NCI-H1105 treated with DMSO at 0.1 percent for 48 hours (cell line): ENCODE measurements at regions not wholly inside any gene's neighbourhood (a gene's known extent, or its start where the extent isn't known, plus 50 kb on each side); places are given as distances from the start of the nearest gene placed in this dataset.

ENCODE experiments used
- DNase-seq: peaks from one replicate; lab custom pipeline; 2025; lab: John Stamatoyannopoulos, UW

DNA sequence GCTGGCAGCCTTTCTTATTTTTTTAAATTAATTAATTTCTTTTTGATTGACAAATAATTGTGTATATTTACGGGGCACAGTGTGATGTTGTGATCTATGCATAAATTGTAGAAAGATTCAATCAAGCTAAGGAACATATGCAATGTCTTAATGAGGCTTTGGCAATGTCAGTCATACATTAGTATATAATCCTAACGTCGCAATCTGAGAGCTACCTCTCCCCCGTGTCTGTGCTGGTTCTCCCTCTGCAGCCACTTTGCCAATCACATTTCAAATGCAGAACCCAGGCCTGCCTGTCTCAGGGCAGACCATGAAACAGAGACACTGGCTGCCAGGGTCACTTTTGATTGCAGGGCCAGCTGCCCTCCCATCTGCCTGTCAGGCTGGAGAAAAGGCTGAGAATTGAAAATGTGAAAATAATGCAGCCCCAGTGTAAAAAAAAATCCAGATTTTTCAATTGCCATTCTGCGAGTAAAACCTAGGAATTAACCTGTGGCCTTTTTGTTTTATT, 56.3 kb downstream of the SLC24A2 start:
- DNase-seq = no peak

DNA sequence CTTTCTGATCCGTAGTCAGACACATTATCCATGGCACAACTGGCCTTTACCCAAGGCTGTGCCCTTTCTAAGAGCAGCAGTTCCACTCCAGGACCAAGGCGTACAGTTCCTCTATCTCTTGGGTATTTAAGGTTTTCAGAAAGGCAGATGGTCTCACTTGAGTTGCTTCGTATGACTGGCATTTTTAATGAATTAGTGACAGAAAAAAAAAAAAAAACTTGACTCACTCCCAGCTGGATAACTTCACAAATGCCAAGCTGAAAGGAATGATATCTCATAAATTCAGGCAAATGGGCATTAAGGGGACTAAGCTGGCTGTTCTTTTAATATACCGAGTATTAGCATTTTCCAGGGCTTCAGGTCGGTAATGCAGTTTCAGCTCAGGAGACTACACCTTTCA, 60.7 kb downstream of the SLC24A2 start:
- DNase-seq = no peak

DNA sequence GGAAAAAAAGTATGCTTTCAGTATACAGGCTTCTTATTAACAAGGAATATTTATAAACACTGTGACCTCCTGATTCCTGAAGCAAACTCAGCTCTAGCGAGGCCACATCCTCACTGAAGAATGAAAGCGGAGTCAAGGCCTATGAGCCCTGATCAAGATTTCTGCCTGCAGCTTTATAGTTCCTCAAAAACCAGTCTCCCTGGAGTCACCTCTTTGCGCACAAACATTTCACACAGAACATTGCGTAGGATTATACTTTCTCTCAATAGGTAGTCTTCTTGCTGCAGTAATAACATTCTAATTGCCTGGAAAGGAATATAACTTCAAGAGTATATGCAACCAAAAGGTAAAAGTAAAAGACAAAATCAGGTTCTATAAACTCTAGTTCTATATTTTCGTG, 62.9 kb downstream of the SLC24A2 start:
- no peak for DNase-seq

DNA sequence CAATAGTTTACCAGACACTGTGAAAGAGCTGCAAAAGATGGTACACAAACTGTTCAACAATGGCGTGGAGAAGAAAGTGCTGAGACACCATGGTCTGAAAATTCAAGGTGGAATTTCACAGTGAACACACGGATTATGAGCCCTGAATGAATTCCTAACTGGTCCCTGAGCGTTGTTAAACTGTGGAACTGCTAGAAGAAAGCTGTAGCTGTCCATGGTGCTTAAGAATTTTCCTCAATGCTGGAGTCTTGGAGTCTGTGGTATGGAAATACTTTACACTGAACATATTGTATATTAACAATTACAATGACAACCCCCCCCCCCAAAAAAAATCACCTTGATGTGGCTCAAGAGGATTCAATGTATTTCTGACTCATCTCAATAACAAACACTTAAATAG, 68.5 kb downstream of the SLC24A2 start:
- DNase-seq = no peak

DNA sequence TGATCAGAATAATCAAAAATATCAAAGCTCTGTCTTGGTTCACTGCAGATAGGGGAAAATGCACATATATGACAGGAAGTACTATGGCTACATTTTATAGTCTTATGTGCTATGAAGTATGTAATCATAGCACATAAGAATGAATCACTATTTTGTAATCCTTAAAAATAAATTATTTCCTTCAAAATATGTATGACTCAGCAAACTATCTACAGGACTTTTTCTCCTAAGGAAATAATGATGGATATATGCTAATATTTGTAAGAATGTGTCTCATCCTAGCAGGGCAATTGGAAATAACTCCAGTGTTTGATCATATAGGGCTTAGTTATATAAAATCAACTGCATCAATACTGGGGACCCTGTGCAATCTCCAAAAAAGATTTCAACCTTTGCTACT, 85.1 kb downstream of the SLC24A2 start:
- DNase-seq = no peak

DNA sequence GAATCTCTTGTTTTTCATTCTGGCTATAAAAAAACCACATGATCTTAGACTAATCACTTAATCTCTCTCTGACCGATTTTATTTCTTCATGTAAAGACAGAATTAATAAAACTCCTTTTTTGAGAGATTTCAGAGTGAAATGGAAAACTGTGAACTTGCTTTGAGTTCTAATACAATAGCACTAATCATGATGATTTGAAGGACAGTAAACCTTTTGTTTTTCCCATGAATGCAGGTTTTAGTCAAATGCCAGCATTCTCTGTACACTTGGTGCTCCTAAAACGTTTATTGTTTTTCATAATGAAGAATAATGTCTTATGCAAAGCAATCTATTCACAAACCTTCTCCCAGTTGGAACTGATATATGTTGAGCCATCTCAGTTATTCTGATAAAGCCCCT, 86.8 kb downstream of the SLC24A2 start:
- DNase-seq = no peak

DNA sequence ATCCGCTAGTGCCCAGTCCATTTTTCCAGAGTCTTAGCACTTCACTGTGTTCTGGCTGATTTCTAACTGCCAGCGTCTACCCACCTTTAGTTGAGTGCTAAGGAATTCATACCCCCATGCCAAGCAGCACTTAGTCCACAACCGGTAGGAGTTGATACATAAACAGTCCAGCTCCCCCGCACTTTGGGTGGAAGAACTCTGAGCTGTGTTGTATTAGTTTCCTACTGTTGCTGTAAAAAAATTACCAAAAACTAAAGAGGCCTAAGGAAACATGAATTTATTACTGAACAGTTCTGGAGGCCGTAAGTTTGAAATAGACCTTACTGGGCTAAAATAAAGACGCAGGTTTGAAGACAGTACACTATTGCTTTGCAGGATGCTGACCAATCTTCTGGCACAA, 87.6 kb downstream of the SLC24A2 start:
- no peak for DNase-seq

DNA sequence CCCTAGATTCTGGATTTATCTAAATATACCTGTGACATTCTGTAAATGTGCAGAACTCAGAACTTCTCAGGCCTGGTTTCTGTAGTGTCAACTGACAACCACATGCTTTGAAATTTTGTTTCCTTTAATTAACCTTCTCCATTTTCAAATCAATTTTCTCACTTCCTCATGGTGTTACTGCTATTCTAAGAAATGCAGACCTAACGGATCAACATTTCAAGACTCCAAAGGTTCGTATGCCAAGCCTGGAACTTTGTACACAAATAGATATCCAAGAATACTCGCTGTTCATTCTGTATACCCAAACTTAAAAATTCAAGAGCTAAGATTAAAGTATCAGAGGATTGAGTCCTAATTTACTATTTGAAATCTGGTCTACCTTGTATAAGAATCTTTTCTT, 88.1 kb downstream of the SLC24A2 start:
- no peak for DNase-seq

DNA sequence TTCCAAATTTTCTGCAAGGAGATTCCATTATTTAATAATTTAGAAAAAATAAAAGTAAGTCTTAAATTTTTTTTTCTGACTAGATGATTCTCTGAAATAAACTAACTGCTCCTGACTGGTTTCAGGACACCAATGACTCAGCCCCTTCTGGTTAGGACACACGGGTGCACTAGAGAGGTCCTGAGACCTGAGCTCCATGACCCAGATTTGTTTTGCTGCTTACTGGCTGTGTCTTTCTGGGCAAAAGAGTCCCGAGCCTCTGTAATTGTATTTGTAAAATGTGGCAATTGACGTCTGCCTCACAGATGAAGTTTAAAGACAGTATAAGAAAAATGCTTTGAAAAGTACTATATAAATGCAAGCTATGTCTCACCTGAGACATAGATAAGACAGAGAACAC, 89.1 kb downstream of the SLC24A2 start:
- no peak for DNase-seq

DNA sequence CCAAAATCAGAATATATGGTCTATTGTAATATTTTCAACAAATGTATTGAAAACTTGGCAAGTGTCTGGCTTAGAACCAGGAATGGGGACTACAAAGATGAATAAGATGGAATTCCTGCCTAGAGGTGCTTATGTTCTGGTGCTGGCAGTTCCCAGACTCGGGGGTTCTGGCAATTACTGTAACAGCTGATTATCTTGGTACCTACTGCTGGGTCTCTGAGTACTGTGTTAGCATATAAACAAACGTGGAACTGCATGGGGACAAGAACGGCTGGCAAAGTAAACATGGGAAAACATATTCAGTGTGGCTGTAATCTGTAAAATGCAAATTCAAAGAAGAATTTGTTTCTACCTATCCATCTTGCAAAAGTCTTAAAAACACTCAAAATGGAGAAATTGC, 89.9 kb downstream of the SLC24A2 start:
- DNase-seq = no peak

DNA sequence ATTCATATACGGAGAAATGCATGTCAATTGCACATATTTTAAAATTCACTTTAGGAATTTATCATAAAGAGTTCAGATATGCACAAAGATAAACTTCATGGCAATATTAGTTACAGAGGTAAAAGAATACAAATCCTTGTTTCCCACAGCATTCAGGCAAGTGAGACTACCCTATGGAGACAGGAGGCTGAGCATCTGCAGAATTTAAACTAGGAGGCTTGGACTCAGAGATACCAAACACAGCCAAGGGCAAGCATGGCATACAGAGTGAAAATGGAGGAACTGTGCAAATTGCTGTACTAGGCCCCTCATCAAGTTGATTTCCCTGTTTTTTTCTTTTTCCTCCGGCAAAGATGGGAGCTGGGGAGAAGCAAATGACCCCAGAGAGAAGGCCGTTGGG, 94.2 kb downstream of the SLC24A2 start:
- DNase-seq = no peak

DNA sequence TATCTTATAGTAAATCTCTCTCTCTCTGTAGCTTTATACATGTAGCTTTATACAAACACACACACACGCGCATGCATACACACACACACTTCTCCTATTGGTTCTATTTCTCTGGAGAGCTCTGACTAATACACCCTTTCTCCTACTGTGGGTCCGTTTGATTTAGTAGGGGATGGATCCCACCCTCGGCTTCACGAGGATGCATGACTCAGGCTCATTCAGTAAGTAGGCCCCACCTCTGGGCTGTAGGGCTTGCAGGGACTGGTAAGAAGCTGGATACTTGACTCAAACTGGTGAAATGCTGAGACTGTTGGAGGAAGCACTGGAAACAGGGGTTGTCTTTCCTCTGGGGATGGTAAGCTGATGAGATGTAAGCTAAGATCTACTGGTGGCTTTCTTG, 98.7 kb downstream of the SLC24A2 start:
- DNase-seq = no peak

DNA sequence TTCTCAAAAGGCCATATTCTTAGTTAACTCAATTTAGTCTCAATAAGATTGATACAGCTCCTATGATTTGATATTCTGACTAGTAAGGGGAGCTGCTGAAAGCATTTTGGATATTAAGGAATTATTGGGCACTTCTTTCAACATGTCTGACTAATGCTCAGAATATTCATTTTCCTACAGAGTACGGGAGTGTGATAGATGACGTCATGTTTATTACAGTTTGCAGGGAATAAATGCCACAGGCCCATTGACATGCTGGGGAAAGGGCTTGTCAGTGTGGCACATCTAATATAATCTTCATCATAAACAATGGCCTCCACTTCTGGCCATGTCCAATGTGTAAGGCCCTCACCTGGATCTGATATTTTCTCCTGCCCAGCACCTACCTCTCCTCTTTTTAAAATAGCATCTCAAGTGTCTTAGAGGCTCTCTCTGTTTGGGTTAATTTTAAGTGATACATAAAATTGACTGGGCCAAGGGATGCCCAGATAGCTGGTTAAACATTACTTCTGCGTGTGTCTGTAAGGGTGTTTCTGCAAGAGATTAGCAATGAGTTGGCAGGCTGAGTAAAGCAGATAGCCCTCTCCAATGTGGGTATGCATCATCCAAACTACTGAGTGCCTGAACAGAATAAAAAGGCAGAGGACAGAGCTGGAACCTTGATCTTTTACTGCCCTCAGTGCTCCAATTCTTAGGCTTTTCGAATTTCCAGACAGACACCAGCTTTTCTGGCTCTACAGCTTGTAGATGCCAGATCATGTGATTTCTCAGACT, 99.3 kb downstream of the SLC24A2 start:
- DNase-seq = no peak

DNA sequence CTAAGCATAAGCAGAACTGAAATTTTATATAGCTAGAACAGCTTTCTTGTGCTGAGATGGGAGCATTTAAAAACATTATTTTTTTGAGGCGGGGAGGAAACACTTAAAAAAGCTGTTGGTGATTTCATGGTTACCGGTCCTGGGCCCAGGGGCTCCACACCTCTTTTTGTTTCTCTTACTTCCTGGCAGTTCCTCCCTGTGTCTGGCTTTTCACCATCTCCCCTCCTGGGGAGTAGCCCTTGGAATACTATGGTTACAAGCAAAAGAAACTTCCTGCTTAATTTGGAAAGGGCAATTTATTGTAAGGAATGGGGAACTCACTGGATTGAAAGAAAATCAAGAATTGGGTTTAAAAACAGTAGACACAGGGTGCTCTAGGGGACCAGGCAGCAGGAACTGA, 105.1 kb downstream of the SLC24A2 start:
- no peak for DNase-seq

DNA sequence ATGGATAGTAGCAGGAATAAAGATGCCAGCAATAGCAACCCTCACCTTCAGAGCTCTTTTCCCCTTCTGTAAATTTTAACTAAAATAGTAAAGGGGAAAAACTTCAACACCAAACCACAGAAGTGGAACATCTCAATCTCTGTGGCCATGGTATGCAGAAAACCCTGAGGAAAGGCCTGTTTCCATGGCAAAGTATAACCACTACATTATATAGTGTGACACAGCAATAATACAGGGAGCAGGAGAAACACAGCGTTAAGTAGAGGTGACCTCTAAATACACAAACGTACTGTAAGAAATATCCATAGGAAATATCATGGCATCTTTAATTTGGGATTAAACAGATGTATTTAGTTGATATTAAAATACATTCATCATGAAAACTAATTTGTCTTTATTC, 106.4 kb downstream of the SLC24A2 start:
- no peak for DNase-seq

DNA sequence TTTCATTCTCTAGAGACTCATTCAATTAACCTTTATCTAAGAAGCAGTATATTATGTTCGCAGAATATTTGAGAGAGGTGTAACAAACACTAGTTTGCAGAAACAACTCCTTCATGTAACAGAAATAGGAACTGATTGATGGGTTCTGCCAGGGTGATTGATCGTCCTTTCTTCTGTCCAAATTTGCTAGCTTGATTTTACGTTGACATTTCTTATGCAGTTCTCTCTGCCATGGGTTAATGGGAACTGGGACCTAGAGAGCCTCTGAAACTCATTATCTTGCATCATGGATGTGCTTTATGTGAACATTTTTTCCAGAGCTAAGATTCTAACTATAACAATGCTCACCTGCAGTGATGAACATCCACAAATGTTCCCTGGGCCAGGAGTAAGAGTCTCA, 107.0 kb downstream of the SLC24A2 start:
- no peak for DNase-seq

DNA sequence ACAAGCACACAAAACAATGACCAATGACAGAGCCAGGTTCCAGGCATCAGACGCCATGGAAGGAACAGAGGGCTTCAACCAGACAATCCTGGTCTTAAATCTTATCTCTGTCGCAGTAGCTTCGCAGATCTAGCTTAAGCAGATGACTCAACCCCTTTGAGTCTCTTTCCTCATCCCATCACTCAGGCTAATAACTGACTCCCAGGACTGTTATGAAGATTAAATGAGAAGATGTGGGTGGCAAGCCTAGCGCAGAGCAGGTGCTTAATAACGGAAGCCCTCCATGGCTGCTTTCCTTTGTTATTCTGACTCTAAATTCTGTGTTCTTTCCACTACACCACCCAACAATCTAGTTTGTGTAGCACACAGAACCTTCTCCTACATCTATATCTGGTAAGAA, 110.9 kb downstream of the SLC24A2 start:
- DNase-seq = no peak

DNA sequence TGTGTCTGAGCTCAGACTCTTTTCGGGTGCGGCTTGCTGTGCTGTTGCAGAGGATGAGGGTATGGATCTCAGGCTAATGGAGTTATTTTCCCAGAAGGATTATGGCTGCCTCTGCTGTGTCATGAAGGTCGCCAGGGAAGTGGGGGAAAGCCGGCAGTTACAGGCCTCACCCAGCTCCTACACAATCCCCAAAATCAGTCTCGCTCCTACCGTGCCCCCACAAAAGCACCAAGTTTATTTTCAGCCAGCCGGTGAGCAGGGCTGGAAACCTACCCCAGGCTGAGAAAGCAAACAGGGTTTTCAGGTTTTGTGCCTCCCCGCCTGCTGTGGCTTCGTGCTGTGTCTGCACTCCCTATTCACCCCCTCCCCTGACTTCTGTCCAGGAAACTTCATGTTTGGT, 113.3 kb downstream of the SLC24A2 start:
- no peak for DNase-seq

DNA sequence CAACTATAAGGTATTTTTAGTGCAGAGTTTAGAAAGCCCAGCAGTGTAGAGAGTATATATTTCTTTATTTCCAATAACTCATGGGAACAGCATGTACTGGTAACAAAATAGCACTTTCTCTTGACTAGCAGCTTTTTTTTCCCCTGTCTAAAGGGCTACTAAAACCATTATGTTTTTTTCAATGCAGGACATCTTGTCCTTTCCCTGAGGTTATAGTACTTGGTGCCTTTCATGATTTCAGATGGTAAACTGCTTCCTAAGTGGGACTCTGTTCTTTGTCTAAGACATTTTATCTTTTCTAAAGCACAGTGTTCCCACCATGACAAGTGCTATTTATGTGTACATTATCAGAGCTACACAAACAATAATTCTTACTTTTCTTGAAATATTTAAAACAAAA, 122.3 kb downstream of the SLC24A2 start:
- DNase-seq = no peak

DNA sequence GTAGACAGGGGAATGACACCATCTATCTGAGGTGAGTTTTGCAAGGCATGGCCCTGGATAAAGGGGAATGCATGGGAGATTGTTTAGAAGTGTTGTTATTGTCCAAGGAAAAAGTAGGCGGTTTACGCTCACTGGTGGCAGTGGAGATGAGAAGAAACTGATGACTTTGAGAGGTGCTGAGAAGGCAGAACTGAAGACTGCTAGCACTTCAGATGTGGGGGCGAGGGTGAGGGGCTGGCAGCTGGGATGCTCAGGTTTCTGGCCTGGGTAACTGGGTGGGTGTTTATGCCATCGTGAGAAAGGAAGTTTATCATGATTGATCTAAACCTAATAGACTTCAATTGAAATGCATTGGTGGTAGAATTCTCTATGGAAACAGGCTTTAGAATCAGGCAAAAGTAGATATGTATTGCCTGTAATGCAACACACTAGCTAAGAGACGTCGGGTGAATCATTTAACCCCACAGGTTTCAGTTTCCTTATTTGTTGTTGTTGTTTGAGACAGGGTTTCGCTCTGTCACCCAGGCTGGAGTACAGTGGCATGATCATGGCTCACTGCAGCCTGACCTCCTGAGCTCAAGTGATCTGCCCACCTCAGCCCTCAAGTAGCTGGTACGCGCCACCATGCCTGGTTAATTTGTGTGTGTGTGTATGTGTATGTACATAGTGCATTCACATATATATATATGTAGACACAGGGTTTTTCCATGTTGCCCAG, 123.5 kb downstream of the SLC24A2 start:
- no peak for DNase-seq

DNA sequence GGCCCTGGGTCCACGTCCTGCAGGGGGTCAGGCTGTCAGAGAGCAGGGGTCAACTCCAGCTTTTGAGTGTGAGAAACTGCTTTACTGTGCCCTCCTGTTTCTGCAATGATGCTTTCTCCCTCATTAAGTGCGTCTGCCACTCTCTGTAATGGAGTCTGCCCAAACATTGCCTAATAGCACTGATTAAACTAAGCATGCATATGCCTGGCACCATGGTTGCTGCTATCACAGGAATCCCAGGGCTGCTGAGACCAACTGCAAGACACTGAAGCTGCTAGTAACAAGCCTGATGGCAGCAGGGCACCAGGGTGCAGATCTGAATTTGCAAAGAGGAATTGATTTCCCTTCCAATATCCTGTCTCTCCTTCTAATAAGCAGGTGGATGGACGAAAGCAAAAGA, 125.3 kb downstream of the SLC24A2 start:
- no peak for DNase-seq

DNA sequence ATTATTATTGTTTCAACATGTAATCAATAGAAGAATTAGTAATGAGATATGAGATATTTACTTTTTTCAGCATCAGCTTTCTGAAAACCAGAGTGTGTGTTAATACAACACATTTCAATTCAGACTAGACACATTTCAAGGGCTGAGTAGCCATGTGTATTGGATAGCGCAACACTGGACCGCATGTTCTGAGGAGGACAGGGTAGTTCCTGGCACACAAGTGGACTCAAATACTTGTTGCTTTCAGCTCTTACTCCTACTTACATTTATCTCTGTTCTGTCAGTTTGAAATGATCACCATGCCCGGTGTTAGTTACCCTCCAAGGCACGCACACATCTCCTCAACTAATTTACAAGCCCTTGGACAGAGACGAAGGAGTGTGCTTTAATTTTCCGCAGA, 126.6 kb downstream of the SLC24A2 start:
- no peak for DNase-seq

DNA sequence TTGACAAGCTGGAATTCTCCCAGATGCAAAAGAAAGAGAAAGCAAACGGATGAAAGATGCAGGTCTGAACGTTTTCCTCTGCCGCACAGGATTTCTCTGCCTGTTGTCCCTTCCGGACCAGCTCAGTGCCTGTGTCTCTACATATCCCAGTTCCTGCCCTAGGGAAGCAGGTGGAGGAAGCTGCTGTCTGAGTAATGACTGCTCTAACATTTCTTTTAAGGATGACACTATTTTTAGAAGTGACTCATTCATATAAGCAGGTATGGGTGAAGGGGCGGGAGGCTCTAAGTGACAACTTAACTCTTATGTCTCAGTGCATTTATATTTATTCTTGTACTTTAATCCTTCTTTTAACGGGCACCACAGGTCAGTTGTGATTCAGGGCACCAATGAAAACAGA, 128.8 kb downstream of the SLC24A2 start:
- DNase-seq = no peak

DNA sequence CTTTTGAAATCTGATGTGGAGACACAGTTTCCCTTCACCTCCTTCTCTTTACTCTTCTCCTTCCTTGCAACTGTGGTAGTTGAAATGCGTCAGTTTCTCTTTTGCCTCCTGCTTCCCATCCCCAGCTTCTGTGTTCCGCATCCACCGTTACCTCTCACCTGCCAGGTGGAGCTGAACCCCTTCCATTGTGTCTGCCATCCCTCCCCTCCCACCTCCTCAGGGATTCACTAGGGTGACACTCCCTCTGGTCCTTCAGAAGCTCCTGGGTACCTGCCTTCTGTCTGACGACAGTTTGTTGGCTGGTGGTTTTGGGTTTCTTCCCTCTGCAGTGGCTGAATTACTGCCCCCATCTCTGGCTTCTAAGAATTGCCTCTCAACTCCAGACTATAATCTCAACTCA, 132.1 kb downstream of the SLC24A2 start:
- no peak for DNase-seq
